MCF 10A (cell line): ENCODE measurements at regions not wholly inside any gene's neighbourhood (a gene's known extent, or its start where the extent isn't known, plus 50 kb on each side); places are given as distances from the start of the nearest gene placed in this dataset.

ENCODE experiments used
- BruUV-seq: library from RNA; stranded (reverse); fragments of 400-500 nt; replicated peaks from 2 replicates; lab custom pipeline; 2021; lab: Mats Ljungman, UMichigan
- CTCF ChIA-PET: fragments of 300-600 bp; sonication (Branson Sonifier 250); formaldehyde crosslinking; extraction: SDS; loops from one replicate; lab custom pipeline; 2021; ENCODE audit warnings: antibody characterized with exemption, inconsistent platforms; lab: Yijun Ruan, JAX
- POLR2A ChIA-PET: fragments of 300-600, 350-650 bp; sonication (Branson Sonifier 250); formaldehyde crosslinking; extraction: SDS; loops from one replicate; lab custom pipeline; 2020; ENCODE audit warnings: antibody characterized with exemption, inconsistent platforms; lab: Yijun Ruan, JAX
- DNase-seq: peaks from one replicate; pipeline ENCODE4 v3.0.0-alpha.2; 2018; ENCODE audit not compliant: unreplicated experiment
- H3K27ac Mint-ChIP-seq: one replicate; pipeline ENCODE4 v1.8.0; 2022; ENCODE audit warnings: mild to moderate bottlenecking, low read depth, mixed read lengths; ENCODE audit not compliant: unreplicated experiment
- H3K27me3 Mint-ChIP-seq: one replicate; pipeline ENCODE4 v1.8.0; 2022; ENCODE audit warnings: mixed read lengths; ENCODE audit not compliant: insufficient read depth, unreplicated experiment
- H3K36me3 Mint-ChIP-seq: one replicate; pipeline ENCODE4 v1.8.0; 2022; ENCODE audit warnings: mild to moderate bottlenecking, moderate library complexity, mixed read lengths; ENCODE audit not compliant: insufficient read depth, unreplicated experiment
- H3K4me1 Mint-ChIP-seq: one replicate; pipeline ENCODE4 v1.8.0; 2022; ENCODE audit warnings: mixed read lengths; ENCODE audit not compliant: insufficient read depth, unreplicated experiment
- H3K4me3 Mint-ChIP-seq: one replicate; pipeline ENCODE4 v1.8.0; 2022; ENCODE audit warnings: mild to moderate bottlenecking, moderate library complexity, mixed read lengths; ENCODE audit not compliant: unreplicated experiment
- H3K9me3 Mint-ChIP-seq: one replicate; pipeline ENCODE4 v1.8.0; 2022; ENCODE audit warnings: mixed read lengths; ENCODE audit not compliant: unreplicated experiment
- CTCF ChIP-seq: fragments of 200-600 bp; IDR thresholded peaks from one replicate; pipeline ENCODE4 v1.8.0; 2022; ENCODE audit warnings: antibody characterized with exemption, mild to moderate bottlenecking; ENCODE audit not compliant: unreplicated experiment
- intact Hi-C: fragments of 100-400 bp; cut with micrococcal nuclease; formaldehyde crosslinking; loops from 2 replicates; pipeline ENCODE4 v1.14.1; 2022

DNA sequence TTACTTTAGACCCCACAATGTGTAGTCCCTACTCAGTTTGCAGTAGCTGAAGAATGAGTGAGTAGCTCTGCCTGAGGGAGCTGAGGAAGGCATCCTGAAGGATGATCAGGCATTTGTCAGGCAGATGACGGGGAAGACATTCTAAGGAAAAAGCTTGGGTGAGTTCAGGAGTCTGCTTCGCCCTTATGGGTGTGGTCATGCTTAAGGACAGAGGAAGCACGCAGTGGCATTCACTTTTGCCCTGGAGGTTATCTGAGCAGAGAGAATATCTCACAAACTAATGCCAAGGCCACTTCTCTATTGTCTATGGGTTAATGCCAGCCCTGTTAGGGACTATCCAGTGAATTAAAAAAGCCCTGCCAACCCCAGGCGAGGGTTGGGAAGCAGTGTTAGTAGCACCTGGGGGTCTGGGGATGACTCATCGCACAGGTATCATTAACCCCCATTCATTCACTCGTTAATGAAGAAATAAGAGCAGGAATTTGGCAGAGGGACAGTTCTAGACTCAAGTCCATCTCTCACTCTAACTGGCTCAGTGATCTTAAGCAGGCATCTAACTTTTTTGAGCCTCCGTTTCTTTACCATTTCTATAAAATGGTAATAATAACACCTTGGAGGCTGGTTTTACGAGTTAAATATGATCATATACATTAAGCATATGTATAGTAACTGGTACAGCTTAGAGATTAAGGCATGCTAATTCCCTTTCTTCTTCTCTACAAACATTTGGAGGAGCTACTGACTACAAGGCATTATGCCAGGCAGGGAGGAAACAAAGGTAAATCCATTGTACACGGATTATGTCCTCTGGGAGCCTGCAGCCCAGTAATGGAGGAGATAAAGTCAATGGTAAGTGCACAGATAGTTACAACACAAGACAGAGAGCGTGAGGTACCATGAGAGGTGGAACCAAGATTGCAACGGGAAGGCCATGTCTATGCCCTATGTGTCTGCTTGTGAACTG is 93.2 kb upstream of the AKIRIN2 start:
- peak; percentile 21 for DNase-seq
- no TSS peak for BruUV-seq
- CTCF ChIA-PET = interaction anchor here (0.5 to 1.5 kb wide), 7 partner anchors 20 to 236 kb away, joined by 3 to 6 read pairs (median 3); no protein-coding TSS in a partner anchor

DNA sequence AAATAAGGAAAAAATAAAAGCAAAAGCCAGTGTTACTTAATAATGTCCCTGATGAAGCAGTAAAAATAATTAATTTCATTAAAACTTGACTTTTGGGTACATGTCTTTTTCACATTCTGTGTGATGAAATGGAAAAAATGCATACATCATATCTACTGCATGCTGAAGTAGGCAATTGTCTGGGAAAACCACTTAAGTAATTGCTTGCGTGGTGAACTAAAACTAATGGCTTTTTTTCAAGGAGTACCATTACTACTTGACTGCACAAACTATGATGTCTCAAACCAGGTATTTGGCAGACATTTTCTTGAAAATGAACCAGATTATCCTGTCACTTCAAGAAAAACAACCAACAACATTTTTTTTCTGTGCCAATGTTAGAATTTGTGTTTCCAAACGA is 91.3 kb upstream of the AKIRIN2 start:
- Mint-ChIP-seq H3K4me3 (no peak overlapping the region), H3K4me1 (peaks cover 36% of the 10 kb centered on the region), H3K36me3 (no peaks in the 10 kb centered on the region), H3K9me3 (no peaks in the 10 kb centered on the region), H3K27ac (no peak overlapping the region), H3K27me3 (no peaks in the 10 kb centered on the region)
- CTCF ChIA-PET = interaction anchor here (1.0 kb wide), 1 partner anchor 32 kb away, joined by 3 read pairs; no protein-coding TSS in a partner anchor
- intact Hi-C loops = no loop called here
- BruUV-seq = no TSS peak
- POLR2A ChIA-PET = interaction anchor here (0.7 to 2.0 kb wide), 2 partner anchors 79 to 91 kb away, joined by 3 to 10 read pairs; partner anchors contain the start of gene AKIRIN2
- no peak for TF ChIP-seq CTCF
- no peak for DNase-seq

More for the DNA sequence above, 93.2 kb upstream of the AKIRIN2 start:
- H3K4me1 Mint-ChIP-seq = peaks cover 18% of the 10 kb centered on the region
- no peaks in the 10 kb centered on the region for H3K27me3 Mint-ChIP-seq
- no peak overlapping the region for H3K4me3 Mint-ChIP-seq
- intact Hi-C loops = loop anchor here (5.0 kb wide), 1 partner anchor 403 kb away; no protein-coding TSS in a partner anchor
- no peak for TF ChIP-seq CTCF
- no peaks in the 10 kb centered on the region for H3K36me3 Mint-ChIP-seq
- H3K27ac Mint-ChIP-seq = no peak overlapping the region
- POLR2A ChIA-PET = interaction anchor here (0.7 to 2.0 kb wide), 4 partner anchors 9 to 1648 kb away, joined by 3 to 10 read pairs (median 6); partner anchors contain the start of gene AKIRIN2
- no peaks in the 10 kb centered on the region for H3K9me3 Mint-ChIP-seq

DNA sequence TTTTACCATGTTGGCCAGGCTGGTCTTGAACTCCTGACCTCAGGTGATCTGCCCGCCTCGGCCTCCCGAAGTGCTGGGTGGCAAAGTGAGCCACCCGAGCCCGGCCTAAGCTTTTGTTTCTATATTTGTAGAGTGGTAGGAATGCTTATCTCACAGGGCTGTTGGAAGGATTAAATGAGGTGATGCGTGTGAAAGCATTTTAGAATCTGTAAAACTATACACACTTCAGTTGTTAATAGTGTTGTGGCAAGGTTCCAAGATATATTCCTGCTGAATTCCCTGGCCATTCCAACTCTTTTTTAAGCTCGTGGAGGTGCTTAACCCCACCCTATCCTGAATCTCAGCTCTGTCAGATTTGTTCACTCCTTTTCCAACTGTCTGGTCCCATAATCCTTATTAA is 89.9 kb upstream of the AKIRIN2 start:
- ChIA-PET POLR2A (interaction anchor here (0.6 kb wide), 1 partner anchor 69 kb away, joined by 3 read pairs; no protein-coding TSS in a partner anchor), CTCF (no interaction called here)

More for the DNA sequence above, 89.9 kb upstream of the AKIRIN2 start:
- H3K9me3 Mint-ChIP-seq = no peaks in the 10 kb centered on the region
- DNase-seq = no peak
- no peak overlapping the region for H3K4me3 Mint-ChIP-seq
- intact Hi-C loops = no loop called here
- no peaks in the 10 kb centered on the region for H3K36me3 Mint-ChIP-seq
- no peaks in the 10 kb centered on the region for H3K27me3 Mint-ChIP-seq
- no TSS peak for BruUV-seq
- TF ChIP-seq CTCF = no peak
- H3K4me1 Mint-ChIP-seq = peaks cover 34% of the 10 kb centered on the region
- no peak overlapping the region for H3K27ac Mint-ChIP-seq
